Smooth muscle cell (in vitro differentiated cells): ENCODE measurements at regions not wholly inside any gene's neighbourhood (a gene's known extent, or its start where the extent isn't known, plus 50 kb on each side); places are given as distances from the start of the nearest gene placed in this dataset.

ENCODE experiments used
- DNase-seq: peaks from one replicate; lab custom pipeline; 2025; ENCODE audit not compliant: unreplicated experiment; lab: John Stamatoyannopoulos, UW
- H2AFZ ChIP-seq: fragments of 200-600 bp; sonication (generic); 2 replicates; pipeline ENCODE4 v1.6.0; 2016; ENCODE audit warnings: antibody characterized with exemption, low read depth, mild to moderate bottlenecking
- H3F3A ChIP-seq: fragments of 200-600 bp; sonication (generic); 2 replicates; pipeline ENCODE4 v1.6.0; 2017; ENCODE audit warnings: antibody characterized with exemption, low read depth
- H3K27ac ChIP-seq: fragments of 200-600 bp; sonication (generic); 2 replicates; pipeline ENCODE4 v1.5.1; 2016; ENCODE audit warnings: low read depth, mild to moderate bottlenecking
- H3K27me3 ChIP-seq: fragments of 200-600 bp; sonication (generic); 2 replicates; pipeline ENCODE4 v1.6.1; 2016; ENCODE audit warnings: low read depth, mild to moderate bottlenecking
- H3K36me3 ChIP-seq: fragments of 200-600 bp; sonication (generic); 2 replicates; pipeline ENCODE4 v1.5.1; 2016; ENCODE audit warnings: low read depth
- H3K4me1 ChIP-seq: fragments of 200-600 bp; sonication (generic); 2 replicates; pipeline ENCODE4 v1.5.1; 2016; ENCODE audit warnings: low read depth
- H3K4me2 ChIP-seq: fragments of 200-600 bp; sonication (generic); 2 replicates; pipeline ENCODE4 v1.6.0; 2016; ENCODE audit warnings: mild to moderate bottlenecking
- H3K4me3 ChIP-seq: fragments of 200-600 bp; sonication (generic); 2 replicates; pipeline ENCODE4 v1.5.1; 2016; ENCODE audit warnings: mild to moderate bottlenecking
- H3K79me2 ChIP-seq: fragments of 200-600 bp; sonication (generic); 2 replicates; pipeline ENCODE4 v1.6.0; 2016; ENCODE audit warnings: low read depth, mild to moderate bottlenecking
- H3K9ac ChIP-seq: fragments of 200-600 bp; sonication (generic); 2 replicates; pipeline ENCODE4 v1.6.0; 2016; ENCODE audit warnings: low read depth
- H3K9me3 ChIP-seq: fragments of 200-600 bp; sonication (generic); replicated peaks from 2 replicates; pipeline ENCODE4 v1.5.1; 2016; ENCODE audit warnings: low read depth
- H4K20me1 ChIP-seq: fragments of 200-600 bp; sonication (generic); 2 replicates; pipeline ENCODE4 v1.6.0; 2016; ENCODE audit warnings: low read depth
- WGBS: methylation state at CpG from one replicate; pipeline ENCODE4 v1.1.7; 2016; ENCODE audit warnings: low lambda C conversion rate; 5-methylcytosine and 5-hydroxymethylcytosine counted together
- TF ChIP-seq, protein P1 (sequence below): fragments of 200-600 bp; sonication (generic); IDR thresholded peaks from 2 replicates; pipeline ENCODE4 v1.5.1; 2017; ENCODE audit warnings: borderline replicate concordance, mild to moderate bottlenecking, antibody characterized with exemption; ENCODE audit not compliant: insufficient read depth, poor library complexity, severe bottlenecking

DNA sequence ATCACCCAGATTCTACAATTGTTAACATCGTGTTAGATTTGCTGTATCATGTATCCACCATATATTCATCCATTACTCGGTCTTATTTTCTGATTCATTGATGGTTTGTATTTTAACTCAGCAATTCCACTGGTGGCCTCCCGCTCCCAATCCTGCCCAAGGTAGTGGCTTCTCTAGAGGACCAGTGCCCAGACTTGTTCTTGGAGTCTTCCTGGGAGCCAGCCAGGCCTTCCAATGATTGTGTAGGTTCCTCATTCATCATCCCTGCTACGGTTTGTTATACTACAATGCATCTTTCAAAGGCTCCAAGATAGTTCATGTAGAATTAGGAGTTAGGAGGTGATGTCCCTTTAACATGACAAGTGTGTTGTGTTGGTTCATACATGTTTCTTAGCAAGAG, 451.1 kb downstream of the SETD4 start:
- no peak overlapping the region for H3K4me3 ChIP-seq
- no peaks in the 10 kb centered on the region for H3K79me2 ChIP-seq
- WGBS = 97% methylated on average over 4 of the region's 4 CpGs
- H3K27me3 ChIP-seq = no peaks in the 10 kb centered on the region
- H4K20me1 ChIP-seq = no peaks in the 10 kb centered on the region
- no peaks in the 10 kb centered on the region for H3K36me3 ChIP-seq
- H2AFZ ChIP-seq = no peak overlapping the region
- H3K9ac ChIP-seq = no peak overlapping the region
- DNase-seq = no peak
- TF ChIP-seq, protein P1, sequence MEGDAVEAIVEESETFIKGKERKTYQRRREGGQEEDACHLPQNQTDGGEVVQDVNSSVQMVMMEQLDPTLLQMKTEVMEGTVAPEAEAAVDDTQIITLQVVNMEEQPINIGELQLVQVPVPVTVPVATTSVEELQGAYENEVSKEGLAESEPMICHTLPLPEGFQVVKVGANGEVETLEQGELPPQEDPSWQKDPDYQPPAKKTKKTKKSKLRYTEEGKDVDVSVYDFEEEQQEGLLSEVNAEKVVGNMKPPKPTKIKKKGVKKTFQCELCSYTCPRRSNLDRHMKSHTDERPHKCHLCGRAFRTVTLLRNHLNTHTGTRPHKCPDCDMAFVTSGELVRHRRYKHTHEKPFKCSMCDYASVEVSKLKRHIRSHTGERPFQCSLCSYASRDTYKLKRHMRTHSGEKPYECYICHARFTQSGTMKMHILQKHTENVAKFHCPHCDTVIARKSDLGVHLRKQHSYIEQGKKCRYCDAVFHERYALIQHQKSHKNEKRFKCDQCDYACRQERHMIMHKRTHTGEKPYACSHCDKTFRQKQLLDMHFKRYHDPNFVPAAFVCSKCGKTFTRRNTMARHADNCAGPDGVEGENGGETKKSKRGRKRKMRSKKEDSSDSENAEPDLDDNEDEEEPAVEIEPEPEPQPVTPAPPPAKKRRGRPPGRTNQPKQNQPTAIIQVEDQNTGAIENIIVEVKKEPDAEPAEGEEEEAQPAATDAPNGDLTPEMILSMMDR = no peak
- H3K4me2 ChIP-seq = no peak overlapping the region
- H3K4me1 ChIP-seq = no peaks in the 10 kb centered on the region
- H3K9me3 ChIP-seq = no peaks in the 10 kb centered on the region
- no peaks in the 10 kb centered on the region for H3F3A ChIP-seq
- no peak overlapping the region for H3K27ac ChIP-seq

DNA sequence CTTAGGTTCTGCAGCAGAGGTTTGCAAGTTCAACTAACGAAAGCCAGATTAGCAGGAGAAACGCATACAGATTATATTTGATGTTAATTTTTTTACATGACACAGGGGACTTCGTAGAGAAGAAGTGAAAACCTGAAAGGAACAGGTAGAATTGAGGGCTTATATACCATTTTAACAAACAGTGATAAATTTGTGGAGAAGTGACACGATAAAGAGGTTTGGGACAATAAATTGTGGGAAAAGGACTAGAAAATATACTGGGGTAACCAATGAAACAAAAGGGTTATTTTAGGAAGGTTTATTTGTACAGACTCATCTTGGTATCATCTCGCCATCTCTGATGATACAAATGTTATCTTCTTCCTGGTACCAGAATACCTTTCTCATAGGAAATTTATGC, 452.9 kb downstream of the SETD4 start:
- Histone ChIP-seq H3K36me3 (no peaks in the 10 kb centered on the region), H3K9me3 (no peaks in the 10 kb centered on the region), H3K4me3 (no peak overlapping the region), H3K4me2 (no peak overlapping the region), H3K4me1 (no peaks in the 10 kb centered on the region), H3K27ac (no peak overlapping the region), H4K20me1 (no peaks in the 10 kb centered on the region), H2AFZ (no peak overlapping the region), H3K79me2 (no peaks in the 10 kb centered on the region), H3F3A (no peaks in the 10 kb centered on the region), H3K27me3 (no peaks in the 10 kb centered on the region), H3K9ac (no peak overlapping the region)
- no peak for DNase-seq
- WGBS = 94% methylated on average over 5 of the region's 5 CpGs
- TF ChIP-seq, protein P1 = no peak

DNA sequence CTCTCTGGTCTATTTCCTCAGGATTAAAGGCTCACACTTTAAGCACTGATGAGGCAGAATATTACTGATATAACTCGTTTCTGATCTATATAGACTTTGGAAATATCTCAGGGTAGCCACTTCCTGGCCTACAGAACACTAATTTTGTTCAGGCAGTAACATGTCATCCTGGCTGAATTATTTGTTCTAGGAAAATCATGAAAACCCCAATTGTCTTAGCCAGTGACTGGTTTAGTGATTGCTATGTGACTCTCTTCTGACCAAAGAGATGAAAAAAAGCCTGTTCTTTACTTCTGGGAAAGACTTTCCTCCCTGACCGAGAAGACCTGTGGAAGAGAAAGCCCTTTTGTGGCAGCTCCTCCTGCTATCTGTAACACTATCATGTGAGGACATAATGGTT, 453.7 kb downstream of the SETD4 start:
- TF ChIP-seq, protein P1 = no peak
- Histone ChIP-seq H3K4me3 (no peak overlapping the region), H3K36me3 (no peaks in the 10 kb centered on the region), H3K4me2 (no peak overlapping the region), H3F3A (no peaks in the 10 kb centered on the region), H3K27me3 (no peaks in the 10 kb centered on the region), H4K20me1 (no peaks in the 10 kb centered on the region), H3K9ac (no peak overlapping the region), H3K9me3 (no peaks in the 10 kb centered on the region), H2AFZ (no peak overlapping the region), H3K4me1 (no peaks in the 10 kb centered on the region), H3K27ac (no peak overlapping the region), H3K79me2 (no peaks in the 10 kb centered on the region)
- WGBS = 43% methylated on average over 2 of the region's 2 CpGs
- DNase-seq = no peak

DNA sequence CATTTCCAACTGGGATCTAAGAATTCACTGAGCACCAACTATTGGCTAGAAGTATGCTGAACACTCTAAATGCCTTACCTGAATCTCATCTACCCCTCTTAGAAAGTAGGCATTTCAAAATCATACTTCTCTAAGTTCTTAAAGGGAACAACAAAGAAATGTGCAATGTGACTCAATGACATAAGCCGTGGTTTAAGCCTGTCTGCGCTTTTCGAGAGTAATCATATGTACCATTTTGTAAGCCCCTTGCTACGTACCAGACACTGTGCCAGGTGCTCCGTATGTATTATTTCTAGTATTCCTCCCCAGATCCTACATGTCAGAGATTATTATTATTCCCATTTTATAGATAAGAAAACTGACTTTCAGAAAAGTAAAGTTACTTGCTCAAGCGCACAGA, 454.2 kb downstream of the SETD4 start:
- Histone ChIP-seq H3K4me2 (no peak overlapping the region), H2AFZ (no peak overlapping the region), H3K36me3 (no peaks in the 10 kb centered on the region), H3K9ac (no peak overlapping the region), H3K27ac (no peak overlapping the region), H3K9me3 (no peaks in the 10 kb centered on the region), H3F3A (no peaks in the 10 kb centered on the region), H3K4me1 (no peaks in the 10 kb centered on the region), H3K79me2 (no peaks in the 10 kb centered on the region), H3K27me3 (no peaks in the 10 kb centered on the region), H3K4me3 (no peak overlapping the region), H4K20me1 (no peaks in the 10 kb centered on the region)
- no peak for DNase-seq
- WGBS = 89% methylated on average over 6 of the region's 6 CpGs
- TF ChIP-seq, protein P1 = no peak
